ENCODE measurements at regions not wholly inside any gene's neighbourhood (a gene's known extent, or its start where the extent isn't known, plus 50 kb on each side); places are given as distances from the start of the nearest gene placed in this dataset.
"Not testable (repeated sequence)": the region's sequence is repeated elsewhere in the genome, so short reads cannot be mapped to it uniquely, and the experiment has no call there.

GRCh38 chr13:87736849-87737385 lies 65.7 kb downstream of the SLITRK5 start:
- no peak for DNase-seq

GRCh38 chr13:87754097-87754496 lies 82.9 kb downstream of the SLITRK5 start:
- DNase-seq, result no peak

GRCh38 chr13:87769445-87769844 lies 98.3 kb downstream of the SLITRK5 start:
- DNase-seq, result no peak

GRCh38 chr13:87777387-87777786 lies 106.2 kb downstream of the SLITRK5 start:
- DNase-seq, result no peak

- DNase-seq, result no peak
These were observed 107.0 kb downstream of the SLITRK5 start for GRCh38 chr13:87778128-87778527.

- no peak for DNase-seq
These were observed 108.3 kb downstream of the SLITRK5 start for GRCh38 chr13:87779426-87779825.

- no peak for DNase-seq
These were observed 112.2 kb downstream of the SLITRK5 start for GRCh38 chr13:87783366-87783765.

- no peak for DNase-seq
These were observed 117.2 kb downstream of the SLITRK5 start for GRCh38 chr13:87788363-87788762.

GRCh38 chr13:87792878-87793277 lies 121.7 kb downstream of the SLITRK5 start:
- no peak for DNase-seq

GRCh38 chr13:87798536-87798935 lies 127.4 kb downstream of the SLITRK5 start:
- DNase-seq, result no peak

- DNase-seq, result no peak
These were observed 139.2 kb downstream of the SLITRK5 start for GRCh38 chr13:87810391-87810801.

- no peak for DNase-seq
These were observed 139.8 kb downstream of the SLITRK5 start for GRCh38 chr13:87810920-87811344.

GRCh38 chr13:87814403-87814802 lies 143.2 kb downstream of the SLITRK5 start:
- DNase-seq, result no peak

GRCh38 chr13:87820241-87820640 lies 149.1 kb downstream of the SLITRK5 start:
- DNase-seq, result no peak

GRCh38 chr13:87821512-87821911 lies 150.3 kb downstream of the SLITRK5 start:
- no peak for DNase-seq

GRCh38 chr13:87826301-87826700 lies 155.1 kb downstream of the SLITRK5 start:
- DNase-seq, result not testable (repeated sequence)

- DNase-seq, result no peak
These were observed 156.3 kb downstream of the SLITRK5 start for GRCh38 chr13:87827479-87827878.

GRCh38 chr13:87837522-87837921 lies 166.4 kb downstream of the SLITRK5 start:
- no peak for DNase-seq

GRCh38 chr13:87837946-87838345 lies 166.8 kb downstream of the SLITRK5 start:
- DNase-seq, result no peak

GRCh38 chr13:87851410-87851809 lies 180.2 kb downstream of the SLITRK5 start:
- no peak for DNase-seq

GRCh38 chr13:87855553-87855952 lies 184.4 kb downstream of the SLITRK5 start:
- no peak for DNase-seq

GRCh38 chr13:87859261-87859660 lies 188.1 kb downstream of the SLITRK5 start:
- no peak for DNase-seq

- no peak for DNase-seq
These were observed 196.3 kb downstream of the SLITRK5 start for GRCh38 chr13:87867426-87867825.

- DNase-seq, result no peak
These were observed 197.6 kb downstream of the SLITRK5 start for GRCh38 chr13:87868731-87869130.

GRCh38 chr13:87872813-87873212 lies 201.6 kb downstream of the SLITRK5 start:
- no peak for DNase-seq

GRCh38 chr13:87877477-87877876 lies 206.3 kb downstream of the SLITRK5 start:
- no peak for DNase-seq

Measured in activated T-cell treated with anti-CD3 and anti-CD28 coated beads for 4 hours (primary cell).